ENCODE measurements at regions not wholly inside any gene's neighbourhood (a gene's known extent, or its start where the extent isn't known, plus 50 kb on each side); places are given as distances from the start of the nearest gene placed in this dataset.

DNA sequence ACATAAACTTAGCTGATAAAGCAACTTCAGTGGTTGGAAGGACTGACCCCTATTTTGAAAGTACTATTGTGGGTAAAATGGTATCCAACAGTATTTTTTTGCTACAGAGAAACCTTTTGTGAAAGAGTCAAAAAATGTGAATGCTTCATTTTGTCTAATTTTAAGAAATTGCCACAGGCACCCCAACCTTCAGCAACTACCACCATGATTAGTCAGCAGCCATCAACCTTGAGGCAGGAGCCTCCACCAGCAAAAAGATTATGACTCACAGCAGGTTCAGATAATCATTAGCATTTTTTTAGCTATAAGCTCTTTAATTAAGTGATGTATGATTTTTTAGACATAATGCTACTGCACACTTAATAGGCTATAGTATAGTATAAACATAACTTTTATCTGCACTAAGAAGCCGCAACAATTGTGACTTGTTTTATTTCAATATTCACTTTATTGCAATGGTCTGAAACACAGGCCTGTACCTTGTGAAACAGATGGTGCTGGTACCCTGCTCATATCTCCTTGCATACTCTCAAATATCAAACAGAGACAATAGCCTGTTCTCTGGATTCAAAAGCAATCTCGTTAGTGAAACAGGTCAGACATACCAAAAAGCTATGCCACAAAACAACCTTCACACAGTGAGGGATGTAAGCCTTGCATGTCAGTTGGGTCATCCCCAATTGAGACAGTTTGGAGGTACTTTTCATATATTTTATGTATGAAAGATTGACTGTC lies 261.2 kb upstream of the FAM174A start:
- DNase-seq (no peak), ATAC-seq (no peak)
- intact Hi-C loops (cut with DNase I): no loop called here
- H3K9me3 ChIP-seq: no peaks in the 10 kb centered on the region
- no peaks in the 10 kb centered on the region for H3K36me3 ChIP-seq (ENCODE audit: insufficient read depth in 1 of 2, low read depth in 1 of 2)
- no peaks in the 10 kb centered on the region for H3K27me3 ChIP-seq (ENCODE audit: insufficient read depth in 3 of 3, low read length in 2 of 3)
- no peak overlapping the region for H3K27ac ChIP-seq
- no peaks in the 10 kb centered on the region for H3K4me1 ChIP-seq
- TF ChIP-seq, protein P1, sequence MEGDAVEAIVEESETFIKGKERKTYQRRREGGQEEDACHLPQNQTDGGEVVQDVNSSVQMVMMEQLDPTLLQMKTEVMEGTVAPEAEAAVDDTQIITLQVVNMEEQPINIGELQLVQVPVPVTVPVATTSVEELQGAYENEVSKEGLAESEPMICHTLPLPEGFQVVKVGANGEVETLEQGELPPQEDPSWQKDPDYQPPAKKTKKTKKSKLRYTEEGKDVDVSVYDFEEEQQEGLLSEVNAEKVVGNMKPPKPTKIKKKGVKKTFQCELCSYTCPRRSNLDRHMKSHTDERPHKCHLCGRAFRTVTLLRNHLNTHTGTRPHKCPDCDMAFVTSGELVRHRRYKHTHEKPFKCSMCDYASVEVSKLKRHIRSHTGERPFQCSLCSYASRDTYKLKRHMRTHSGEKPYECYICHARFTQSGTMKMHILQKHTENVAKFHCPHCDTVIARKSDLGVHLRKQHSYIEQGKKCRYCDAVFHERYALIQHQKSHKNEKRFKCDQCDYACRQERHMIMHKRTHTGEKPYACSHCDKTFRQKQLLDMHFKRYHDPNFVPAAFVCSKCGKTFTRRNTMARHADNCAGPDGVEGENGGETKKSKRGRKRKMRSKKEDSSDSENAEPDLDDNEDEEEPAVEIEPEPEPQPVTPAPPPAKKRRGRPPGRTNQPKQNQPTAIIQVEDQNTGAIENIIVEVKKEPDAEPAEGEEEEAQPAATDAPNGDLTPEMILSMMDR (IDR thresholded peaks at IDR 0.05): no peak
- WGBS, 3 donors: 75 to 79% (median 77%) methylated on average over 2 of the region's 2 CpGs
- no peak overlapping the region for H3K4me3 ChIP-seq

DNA sequence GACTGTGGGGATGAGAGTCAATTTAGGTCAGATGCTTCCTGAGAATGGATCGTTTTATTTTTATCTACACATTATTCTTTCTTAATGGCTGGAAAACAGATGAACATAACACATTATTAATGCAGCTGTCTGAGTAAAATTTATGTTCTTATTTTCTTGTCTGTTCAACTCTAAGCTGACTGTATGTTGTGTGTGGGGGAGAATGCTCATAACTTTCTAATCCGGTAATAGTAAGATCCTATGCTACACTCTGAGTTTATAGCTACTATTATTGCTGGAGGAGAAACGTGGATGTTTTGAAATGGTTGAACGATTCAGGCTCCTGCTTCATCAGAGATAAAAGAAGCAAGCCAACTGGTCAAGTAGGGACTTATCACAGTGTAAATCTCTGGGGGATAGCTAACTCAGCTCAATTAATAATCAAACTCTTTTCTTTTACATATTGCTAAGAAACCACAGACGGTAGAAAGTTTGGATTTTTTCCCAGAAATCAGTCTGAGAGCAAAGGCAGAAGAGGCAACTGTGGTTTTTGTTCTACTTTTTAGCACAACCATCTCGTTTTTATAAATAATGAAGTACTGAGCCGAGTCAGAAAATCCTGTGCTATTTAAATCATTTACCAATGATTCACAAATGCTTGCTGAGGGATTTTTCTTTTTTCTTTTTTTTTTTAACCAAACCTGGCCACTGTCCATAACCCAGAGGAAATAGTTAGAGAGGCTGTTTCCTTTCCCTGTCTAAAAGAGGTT lies 265.0 kb upstream of the FAM174A start:
- TF ChIP-seq, protein P1 (IDR thresholded peaks at IDR 0.05): no peak
- intact Hi-C loops (cut with DNase I): no loop called here
- Histone ChIP-seq H3K4me3 (no peak overlapping the region), H3K27me3 (ENCODE audit: insufficient read depth in 3 of 3, low read length in 2 of 3) (no peaks in the 10 kb centered on the region), H3K9me3 (no peaks in the 10 kb centered on the region), H3K36me3 (ENCODE audit: insufficient read depth in 1 of 2, low read depth in 1 of 2) (no peaks in the 10 kb centered on the region), H3K27ac (no peak overlapping the region), H3K4me1 (no peaks in the 10 kb centered on the region)
- WGBS, 3 donors: 13 to 19% (median 15%) methylated on average over 7 of the region's 7 CpGs
- no peak for ATAC-seq
- DNase-seq: no peak

DNA sequence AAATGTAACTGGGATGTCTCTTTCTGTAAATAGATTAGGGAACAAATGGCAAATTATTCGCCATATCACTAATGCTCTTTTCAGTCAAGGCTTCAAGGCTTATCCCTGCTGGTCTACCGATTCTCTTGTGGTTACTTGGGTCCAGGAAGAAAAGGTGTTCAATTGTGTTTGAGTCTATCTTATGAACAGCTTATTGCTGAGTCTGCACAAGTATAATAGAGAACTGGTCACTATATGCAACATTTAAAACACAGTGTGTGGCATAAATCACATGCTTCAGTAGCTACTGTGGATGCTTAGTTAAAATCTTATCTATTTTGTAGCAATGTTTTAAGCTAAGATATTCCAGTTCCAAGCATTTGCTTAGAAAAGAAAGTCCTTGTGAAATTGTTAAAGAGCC lies 274.2 kb upstream of the FAM174A start:
- intact Hi-C loops (cut with DNase I): no loop called here
- H3K9me3 ChIP-seq: no peaks in the 10 kb centered on the region
- DNase-seq: no peak
- no peak for ATAC-seq
- H3K27ac ChIP-seq: no peak overlapping the region
- TF ChIP-seq, protein P1 (IDR thresholded peaks at IDR 0.05): no peak
- H3K4me3 ChIP-seq: no peak overlapping the region
- H3K27me3 ChIP-seq (ENCODE audit: insufficient read depth in 3 of 3, low read length in 2 of 3): no peaks in the 10 kb centered on the region
- WGBS, 3 donors: 82 to 95% (median 91%) methylated on average over 2 of the region's 2 CpGs
- no peaks in the 10 kb centered on the region for H3K36me3 ChIP-seq (ENCODE audit: insufficient read depth in 1 of 2, low read depth in 1 of 2)
- no peaks in the 10 kb centered on the region for H3K4me1 ChIP-seq

DNA sequence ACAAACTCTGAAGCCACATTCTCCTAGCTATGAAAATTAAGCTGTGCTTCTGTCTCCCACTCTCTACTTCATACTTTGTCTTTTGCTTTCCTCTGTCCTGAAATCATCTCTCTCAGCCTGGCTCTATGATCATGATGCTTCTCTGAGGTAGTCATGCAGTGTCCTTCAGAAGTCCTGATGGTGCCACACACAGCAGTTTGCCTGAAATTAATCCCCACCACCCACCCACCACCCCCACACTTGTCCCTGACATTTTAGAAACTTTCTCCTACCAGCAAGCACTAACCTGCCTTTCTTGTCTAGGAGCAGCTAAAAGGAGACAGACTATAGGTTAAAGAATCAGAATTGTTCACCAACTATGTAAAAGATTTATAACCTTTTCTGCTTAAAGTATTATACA lies 282.2 kb upstream of the FAM174A start:
- Histone ChIP-seq H3K36me3 (ENCODE audit: insufficient read depth in 1 of 2, low read depth in 1 of 2) (no peaks in the 10 kb centered on the region), H3K4me1 (no peaks in the 10 kb centered on the region), H3K9me3 (no peaks in the 10 kb centered on the region), H3K4me3 (no peak overlapping the region), H3K27me3 (ENCODE audit: insufficient read depth in 3 of 3, low read length in 2 of 3) (no peaks in the 10 kb centered on the region), H3K27ac (no peak overlapping the region)
- intact Hi-C loops (cut with DNase I): no loop called here
- ATAC-seq (no peak), DNase-seq (no peak)
- TF ChIP-seq, protein P1 (IDR thresholded peaks at IDR 0.05): no peak
